HG03354 (cell line): ENCODE measurements at regions not wholly inside any gene's neighbourhood (a gene's known extent, or its start where the extent isn't known, plus 50 kb on each side); places are given as distances from the start of the nearest gene placed in this dataset.

ENCODE experiments used
- ATAC-seq: cut with Tn5 transposase; IDR thresholded peaks from one replicate; pipeline ENCODE4 v1.9.1; 2021; ENCODE audit warnings: mild to moderate bottlenecking; ENCODE audit not compliant: unreplicated experiment, poor library complexity, severe bottlenecking

DNA sequence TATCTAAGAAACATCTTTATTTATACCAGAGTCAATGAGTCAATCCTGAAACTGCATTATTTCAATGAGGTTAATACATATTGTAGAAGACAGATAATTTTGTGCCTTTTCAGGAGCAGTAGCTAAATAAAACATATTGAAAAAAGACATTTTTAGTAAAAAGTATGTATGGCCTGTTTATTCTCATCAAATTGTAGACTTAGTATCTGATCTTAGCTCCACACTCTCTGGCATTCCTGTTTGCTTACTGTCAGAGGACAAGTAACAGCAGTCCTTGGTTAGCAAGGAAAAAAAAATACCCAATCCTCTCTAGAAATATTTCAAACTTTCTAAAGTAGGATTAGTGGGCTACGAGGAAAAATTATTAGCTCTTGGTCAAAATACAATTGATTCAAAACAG is 50.5 kb upstream of the GUCY1A1 start:
- no peak for ATAC-seq

DNA sequence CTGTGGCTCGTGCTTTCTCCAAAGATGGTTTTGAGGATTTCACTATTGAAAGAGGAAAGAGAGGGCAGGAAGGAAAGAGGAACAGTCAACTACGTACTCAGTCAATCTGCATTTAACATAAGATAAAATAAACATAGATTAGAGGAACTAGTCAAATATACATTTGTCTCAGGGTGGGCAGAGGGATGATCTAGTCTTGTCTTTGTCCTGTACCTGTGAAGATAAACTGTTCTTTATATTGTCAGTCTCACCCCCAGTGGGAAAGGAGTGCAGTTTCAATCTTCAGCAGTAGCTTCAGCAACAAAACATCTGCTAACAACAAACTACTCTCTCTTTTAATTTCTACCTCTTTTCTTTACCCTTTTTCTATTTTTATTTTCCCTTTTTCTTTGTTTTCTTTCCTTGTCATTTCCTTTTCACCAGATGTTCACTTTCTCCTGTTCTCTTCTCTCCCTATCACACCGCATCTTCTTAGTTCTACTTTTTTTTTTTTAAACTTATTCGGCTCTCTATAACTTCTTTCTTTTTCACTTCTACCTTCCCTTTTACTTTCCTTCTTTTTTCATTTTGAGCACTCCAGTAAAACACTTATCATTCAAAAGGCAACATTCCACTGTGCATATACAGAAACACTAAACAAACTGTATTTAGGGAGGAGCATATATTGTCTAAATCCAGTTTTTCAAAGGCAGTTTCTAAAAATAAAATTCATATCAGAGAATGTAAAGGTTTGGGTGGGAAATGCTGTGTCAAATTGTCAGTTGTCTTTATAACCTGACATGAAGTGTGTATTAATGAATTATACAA is 51.4 kb upstream of the GUCY1A1 start:
- peak; percentile 70 for ATAC-seq

DNA sequence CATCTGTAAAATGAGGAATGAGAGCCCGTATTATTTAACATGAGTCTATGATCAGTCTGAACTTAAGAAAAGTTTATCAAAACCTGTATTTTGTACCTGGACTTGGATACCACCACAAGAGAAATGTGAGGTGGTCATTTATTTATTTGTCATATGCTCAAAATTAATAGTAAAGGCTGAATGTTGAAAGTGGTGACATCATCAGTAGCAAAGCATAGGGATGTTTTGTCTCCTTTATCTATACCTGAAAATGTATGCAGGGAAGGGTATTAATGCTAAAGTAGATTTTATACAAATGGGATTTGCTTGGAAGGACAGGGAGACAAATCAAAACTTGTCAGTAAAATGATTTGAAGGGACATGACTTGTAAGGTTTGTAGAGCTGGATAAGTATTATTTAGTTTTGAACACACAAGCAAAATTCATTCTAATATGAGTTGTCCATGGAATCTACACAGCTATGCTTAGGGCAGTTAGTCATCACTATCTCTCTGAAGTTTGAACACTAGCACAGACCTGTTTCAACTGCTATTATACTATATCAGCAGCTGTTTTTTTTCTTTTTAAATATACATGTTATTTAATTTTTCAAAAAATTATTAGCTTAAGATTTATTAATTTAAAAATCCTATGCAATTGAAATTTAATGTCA is 52.4 kb upstream of the GUCY1A1 start:
- no peak for ATAC-seq

DNA sequence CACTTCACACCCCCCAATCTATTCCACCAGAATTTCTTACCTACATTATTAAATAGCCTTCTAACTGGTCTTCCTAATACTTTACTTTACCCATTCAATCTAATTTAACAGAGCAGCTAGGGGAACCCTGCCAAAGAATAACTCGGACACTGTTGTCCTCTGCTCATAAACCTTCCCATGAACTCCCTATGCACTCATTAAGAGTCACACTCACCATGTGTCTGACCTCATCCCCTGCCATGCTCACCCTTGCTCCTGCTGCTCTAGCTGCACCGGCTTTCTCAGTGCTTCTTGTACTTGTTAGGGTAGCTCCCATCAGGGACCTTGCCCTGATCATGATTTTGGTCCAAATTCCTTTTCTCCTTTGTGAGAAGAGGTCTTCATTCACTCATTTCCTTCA is 54.6 kb upstream of the GUCY1A1 start:
- ATAC-seq, result no peak

DNA sequence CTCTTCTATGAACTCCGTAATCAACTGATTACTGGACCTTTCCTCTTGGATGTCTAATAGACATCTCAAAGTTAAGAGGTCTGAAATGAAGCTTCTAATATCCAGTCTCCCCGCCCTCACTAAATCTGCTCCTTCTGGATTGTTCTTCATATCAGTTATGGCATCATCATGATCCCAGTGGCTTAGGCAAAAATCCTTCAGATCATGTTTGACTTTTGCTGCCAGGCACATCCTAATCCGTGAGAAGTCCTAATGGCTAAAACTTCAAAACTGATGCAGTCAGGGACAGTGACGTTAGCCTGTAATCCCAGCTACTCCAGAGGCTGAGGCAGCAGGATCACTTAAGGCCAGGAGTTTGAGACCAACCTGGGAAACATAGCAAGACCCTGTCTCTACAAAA is 55.1 kb upstream of the GUCY1A1 start:
- no peak for ATAC-seq

DNA sequence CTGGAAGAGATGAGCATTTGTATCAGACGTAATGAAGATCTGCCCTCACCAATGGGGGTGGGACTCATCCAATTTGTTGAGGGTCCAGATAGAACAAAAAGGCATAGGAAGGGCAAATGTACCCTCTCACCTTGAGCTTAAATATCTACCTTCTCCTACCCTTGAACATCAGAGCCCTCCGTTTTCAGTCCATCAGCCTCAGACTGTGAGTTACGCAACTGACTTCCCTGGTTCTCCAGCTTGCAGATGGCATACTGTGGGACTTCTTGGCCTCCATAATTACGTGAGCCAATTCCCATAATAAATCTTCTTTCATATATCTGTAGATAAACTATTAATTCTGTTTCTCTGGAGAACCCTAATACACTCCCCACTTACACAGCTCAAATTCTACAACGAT is 56.5 kb upstream of the GUCY1A1 start:
- no peak for ATAC-seq

DNA sequence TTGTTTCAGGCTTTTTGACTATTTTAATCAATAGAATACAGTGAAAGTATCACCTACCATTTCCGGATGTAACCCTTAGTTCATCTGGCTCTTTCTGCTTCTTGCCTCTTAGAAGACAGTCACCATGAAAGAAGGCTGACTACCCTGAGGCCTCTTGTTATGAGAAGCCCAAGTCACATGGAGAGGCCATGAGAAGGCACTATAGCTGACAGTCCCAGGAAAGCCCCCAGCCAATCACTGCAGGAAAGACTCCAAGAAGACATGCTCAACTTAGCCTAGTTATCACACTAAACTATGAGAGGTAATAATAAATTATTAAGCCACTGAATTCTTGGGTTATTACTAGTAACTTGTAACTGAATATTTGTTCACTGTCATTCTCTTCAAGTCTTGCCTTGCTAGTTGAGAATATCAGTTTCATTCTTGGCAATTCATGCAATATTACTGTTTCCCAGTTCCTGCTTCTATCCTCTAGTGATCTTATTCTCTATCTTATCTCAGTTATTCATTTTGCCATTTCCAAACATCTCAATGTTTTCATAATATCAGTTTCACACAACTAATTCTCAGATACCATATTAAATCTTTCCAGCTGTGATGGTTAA is 57.1 kb upstream of the GUCY1A1 start:
- ATAC-seq, result peak; percentile 80

DNA sequence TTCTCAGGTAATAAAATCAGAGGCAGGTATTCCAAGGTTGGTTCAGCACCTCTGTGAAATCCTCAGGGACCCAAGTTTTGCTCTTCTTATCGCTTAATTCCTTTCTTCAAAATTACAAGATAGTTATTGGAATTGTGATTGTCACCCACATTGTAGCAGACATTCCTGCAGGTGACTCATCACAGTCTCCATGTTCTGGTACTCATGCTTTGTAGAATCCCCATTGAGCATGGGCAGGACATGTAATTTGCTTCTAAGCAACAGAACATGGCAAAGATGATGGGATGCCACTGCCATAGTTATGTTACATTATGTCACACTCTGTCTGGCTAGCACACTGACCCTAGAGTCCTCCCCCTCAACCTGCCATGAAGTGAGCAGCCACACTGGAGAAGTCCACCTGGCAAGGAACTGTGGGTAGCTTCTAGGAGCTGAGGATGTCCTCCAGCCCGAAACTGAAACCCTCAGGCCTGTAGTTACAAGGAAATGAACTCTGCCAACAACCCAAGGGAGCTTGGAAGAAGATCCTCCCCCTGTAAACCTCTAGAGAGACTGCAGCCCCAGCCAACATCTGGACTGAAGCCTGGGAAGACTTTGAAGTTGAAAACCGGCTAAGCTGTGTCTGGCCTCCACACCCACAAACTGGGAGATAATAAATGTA is 58.3 kb upstream of the GUCY1A1 start:
- no peak for ATAC-seq

DNA sequence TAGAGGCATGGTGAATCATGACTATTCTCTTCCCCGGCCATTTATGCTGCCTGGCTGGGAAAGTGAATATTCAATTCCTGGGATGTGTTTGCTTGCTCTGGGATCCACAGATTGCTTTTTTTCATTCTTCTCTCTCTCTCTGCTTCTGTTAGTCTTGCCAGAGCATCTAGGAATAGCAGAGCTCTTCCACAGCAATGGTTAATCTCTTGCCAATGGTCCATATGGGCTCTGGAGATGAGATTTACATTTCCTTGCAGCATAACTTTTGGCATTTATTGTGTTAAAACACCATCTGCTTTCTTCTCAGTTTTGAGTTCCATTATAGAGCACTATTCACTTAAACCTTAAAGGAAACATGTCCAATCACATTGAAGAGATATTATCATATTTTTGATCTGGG is 59.2 kb upstream of the GUCY1A1 start:
- no peak for ATAC-seq

DNA sequence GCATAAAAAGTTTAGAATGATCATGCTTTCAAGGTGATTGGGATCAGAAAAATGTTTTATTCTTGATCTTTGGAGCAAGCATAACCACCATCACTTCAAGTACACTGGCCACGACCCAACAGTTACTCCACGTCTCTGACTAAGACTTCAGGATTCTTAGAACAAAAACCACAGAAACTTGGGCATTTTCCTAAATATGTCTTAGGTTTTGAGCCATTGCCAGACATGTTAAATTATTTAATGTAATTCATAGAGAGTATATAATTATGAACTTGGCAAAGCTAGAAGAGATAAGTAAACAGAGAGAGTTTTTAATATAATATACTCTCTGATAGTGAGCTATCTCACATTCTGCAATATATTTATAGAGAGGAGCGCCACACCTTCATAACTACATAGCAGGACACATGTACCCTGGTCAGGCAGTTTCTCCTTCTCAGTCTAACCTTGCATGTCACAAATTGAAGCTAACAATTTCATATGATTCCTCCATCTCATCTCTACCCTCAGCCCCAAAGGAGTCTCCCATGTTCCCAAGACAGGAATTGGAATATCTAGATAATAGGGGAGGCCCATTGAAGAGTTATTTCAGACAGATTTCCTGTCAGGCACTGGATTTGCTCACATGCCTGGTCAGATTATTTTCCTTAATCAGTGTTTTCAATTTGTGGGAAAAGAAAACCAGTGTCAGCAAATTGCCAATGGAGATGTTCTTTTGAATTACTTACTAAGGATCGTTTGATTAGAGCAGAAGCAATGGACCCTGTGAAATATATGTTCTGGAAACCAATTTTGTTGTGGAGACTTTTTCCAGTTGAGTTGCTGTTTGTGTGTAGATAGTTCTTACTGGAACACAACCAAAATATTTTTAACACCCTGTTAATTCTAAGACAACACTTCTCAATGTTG is 61.7 kb upstream of the GUCY1A1 start:
- ATAC-seq, result no peak

DNA sequence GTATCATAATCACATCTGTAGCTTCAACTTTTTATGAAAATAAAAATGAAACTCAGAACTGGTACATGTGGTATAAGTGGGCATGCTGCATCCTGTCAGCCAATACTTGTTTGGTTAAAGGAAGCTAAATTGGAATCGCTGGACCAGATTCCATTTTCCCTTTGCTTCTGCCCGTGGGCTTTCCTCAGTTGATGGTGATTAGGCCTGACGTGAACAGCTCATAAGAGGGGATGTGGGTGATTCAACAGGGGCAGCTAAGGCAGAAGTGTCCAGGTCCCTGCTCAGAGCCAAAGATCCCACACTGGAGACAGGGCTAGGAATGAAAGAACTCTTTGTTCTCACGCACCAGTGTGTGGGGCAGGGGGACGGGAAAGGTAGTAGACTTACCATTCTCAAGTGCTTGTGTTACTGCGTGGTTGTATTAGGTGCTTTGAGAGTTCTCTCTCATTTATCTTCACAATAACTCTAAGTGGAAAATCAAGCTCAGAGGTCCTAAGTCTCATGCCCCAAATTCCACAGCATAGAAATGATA is 63.2 kb upstream of the GUCY1A1 start:
- no peak for ATAC-seq

DNA sequence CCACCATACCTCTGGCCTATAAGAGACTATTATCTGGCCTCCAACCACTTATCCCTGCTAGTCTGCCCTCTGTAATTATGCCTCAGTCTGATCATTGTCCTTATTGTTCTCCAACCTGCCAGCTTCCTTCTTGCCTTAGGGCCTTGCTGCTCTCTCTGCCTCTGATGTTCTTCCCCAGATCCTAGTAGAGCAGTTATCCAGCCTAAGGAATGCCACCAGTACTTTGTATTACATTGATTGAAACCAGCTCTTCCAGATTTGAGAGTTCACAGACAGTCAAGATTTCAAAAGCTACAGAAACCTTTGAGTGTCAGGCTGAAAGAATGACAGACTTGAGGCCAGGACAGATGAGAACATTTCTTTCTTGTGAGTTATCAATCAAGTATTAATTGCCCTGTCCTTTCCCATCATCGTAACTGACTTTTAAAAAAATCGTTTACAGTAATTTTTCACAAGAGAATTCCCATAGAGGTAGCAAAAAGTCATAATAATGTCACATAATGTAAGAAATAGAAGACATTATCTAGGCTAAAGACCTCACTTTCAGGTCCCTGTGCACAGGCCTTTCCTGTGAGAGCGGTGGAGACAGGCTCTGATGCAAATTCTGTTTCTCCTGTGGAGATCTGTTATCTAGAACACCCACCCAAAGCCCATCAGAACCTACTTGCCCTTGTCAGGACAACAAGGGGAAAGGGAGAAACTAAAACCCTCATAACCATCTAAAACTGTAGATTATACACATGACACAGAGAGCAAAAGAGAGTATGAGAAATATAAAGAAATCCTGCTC is 64.1 kb upstream of the GUCY1A1 start:
- ATAC-seq, result no peak

DNA sequence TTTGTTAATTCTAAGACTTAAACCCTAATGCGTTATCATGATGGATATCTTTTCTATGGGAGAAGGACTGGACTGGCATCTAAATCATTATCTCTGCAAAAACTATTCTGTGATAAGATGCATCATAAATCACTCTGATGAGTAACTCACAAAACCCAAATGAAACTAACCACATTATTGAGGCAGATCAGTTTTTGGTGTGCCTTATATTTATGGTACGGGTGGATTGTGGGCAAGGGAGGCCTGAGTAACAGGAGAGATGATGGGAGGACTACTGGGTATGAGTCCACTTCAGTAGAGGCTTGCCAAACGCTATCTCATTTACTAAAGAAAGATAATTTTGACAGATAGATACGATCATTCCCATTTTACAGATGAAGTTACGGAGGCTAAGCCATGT is 66.4 kb upstream of the GUCY1A1 start:
- ATAC-seq, result no peak

DNA sequence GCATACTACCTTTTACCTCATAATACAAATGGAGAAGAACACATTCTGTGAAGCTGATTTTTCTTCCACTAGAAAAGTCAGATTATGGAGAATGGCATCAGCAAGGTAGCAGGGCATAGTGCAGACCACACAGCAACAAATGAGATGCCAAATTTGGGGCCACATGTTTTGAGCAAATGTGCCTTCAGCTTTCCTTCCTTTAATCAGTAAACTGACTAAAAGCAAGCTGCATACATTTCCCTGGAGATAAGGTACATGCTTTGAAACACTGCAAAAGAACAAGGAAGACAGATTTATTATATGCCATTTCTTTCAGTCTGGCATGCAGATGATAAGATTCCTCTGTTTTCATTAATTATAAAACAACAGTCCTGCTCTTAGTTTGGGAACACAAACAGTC is 67.1 kb upstream of the GUCY1A1 start:
- ATAC-seq, result no peak

DNA sequence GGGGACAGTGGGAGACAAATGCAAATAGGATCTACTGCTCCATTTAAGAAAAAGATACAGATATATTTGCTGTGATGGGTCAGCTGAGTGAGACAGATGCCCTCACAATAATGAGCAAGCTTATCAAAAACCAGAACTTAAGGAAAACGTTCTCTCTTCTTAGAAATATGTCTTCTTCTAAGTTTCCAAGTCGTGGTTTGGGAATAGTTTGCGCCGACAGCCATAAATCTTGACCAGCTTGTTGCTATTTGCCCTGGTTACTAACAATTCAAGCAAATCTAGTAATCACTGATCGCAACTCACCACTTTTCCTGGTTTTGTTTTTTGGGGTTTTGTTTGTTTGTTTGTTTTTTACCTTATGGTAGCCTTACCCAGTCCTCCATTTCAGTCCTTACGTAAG is 67.6 kb upstream of the GUCY1A1 start:
- no peak for ATAC-seq

DNA sequence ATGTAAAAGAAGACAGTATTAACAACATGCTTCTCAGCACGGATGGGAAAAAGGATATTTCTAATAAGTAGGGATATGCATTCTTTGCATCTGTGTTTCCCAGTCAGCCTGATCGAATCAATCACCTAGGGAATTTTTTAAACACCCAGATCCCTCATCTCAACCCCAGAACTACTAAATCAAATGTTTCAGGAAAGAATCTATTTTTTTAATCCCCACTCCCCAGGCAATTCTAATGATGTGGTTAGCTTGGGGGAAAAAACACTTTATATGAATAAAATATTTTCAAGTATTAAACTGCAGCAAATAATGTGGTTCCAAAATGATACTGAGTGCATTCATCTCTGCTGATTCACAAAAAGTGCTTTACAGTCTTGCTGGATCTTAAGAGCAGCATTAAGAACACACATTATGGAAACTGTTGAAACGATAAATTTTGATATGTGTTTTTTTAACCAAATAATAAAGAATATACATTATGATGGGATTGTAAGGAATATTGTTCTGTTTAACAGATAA is 68.7 kb upstream of the GUCY1A1 start:
- no peak for ATAC-seq

DNA sequence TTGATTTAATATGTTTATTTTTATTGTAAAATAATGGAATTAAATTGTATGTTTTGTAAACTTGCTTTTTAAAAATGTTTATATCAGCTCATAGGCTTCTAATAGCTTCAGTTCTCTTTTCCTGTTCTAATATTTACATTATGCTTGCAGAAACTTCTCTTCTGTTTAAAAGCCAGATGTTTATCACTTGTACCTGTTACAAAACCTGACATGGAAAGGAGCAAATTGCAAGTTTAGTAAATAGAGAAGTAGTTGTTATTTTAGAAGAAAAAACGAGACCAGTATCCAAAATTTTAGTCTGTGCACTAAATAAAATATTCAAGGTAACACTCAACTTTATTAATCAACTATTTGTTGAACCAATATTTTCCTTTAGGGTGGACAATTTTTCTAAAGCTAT is 69.4 kb upstream of the GUCY1A1 start:
- ATAC-seq, result no peak

DNA sequence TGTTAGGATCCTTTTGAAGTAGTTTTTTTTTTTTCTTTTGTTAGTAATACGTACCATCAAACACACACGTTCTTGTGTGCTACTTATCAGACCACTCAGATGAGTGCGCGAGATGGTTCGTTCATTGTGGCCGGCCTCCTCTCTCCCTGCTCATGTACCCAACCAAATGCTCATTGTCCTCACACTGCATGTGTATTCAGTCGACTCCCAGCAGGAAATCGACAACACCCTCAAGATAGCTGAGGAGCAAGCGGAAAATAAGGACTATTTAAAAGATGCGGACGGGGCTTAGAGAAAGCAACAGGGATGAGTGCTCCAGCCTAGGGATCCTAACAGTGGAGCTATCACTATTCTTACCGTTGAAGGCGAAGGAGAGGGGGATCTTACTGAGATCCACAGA is 72.9 kb upstream of the GUCY1A1 start:
- ATAC-seq, result no peak

DNA sequence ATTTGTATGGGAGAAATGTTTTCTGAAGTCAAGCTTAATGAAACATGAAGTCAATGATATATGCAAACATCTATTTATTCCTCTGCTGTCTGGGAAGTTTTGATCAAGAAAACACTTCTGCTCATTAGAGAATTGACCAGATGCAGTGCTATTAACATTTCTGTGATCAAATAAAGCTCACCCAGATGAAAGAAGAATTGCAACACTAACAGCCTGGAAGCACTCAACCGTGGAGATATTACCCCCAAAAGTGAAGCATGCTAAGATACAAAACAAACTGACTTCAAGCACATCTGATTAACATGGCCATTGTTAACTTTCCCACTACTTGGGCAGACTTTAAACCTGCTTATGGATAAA is 73.7 kb upstream of the GUCY1A1 start:
- no peak for ATAC-seq
